SK-N-SH (cell line): ENCODE measurements at regions not wholly inside any gene's neighbourhood (a gene's known extent, or its start where the extent isn't known, plus 50 kb on each side); places are given as distances from the start of the nearest gene placed in this dataset.

Experiments used
- CTCF ChIA-PET: fragments of 300-600, 350-600 bp; formaldehyde crosslinking; extraction: SDS; loops from one replicate; lab custom pipeline; 2021; lab: Yijun Ruan, JAX
- POLR2A ChIA-PET: fragments of 350-600 bp; sonication (Branson Sonifier 250); formaldehyde crosslinking; extraction: SDS; loops from one replicate; lab custom pipeline; 2020; ENCODE audit warnings: antibody characterized with exemption, inconsistent platforms; lab: Yijun Ruan, JAX
- DNase-seq: peaks from one replicate; pipeline ENCODE4 v3.0.0; 2012
- H2AFZ ChIP-seq: fragments of 200-600 bp; sonication (generic); 2 replicates; pipeline ENCODE4 v1.8.1; 2016; ENCODE audit warnings: antibody characterized with exemption, mild to moderate bottlenecking, low read depth
- H3F3A ChIP-seq: fragments of 200-600 bp; sonication (generic); replicated peaks from 2 replicates; pipeline ENCODE3; 2016; ENCODE audit warnings: antibody characterized with exemption, mild to moderate bottlenecking; ENCODE audit not compliant: insufficient read depth
- H3K27ac ChIP-seq, 2 experiments: fragments of 200-500 bp in 1 of 2; fragments of 200-600 bp in 1 of 2; sonication (Bioruptor generic) in 1 of 2; sonication (generic), shearing (Covaris generic) in 1 of 2; 2 replicates each; pipeline versions ENCODE4 v1.5.1 to v1.6.1; 2014 to 2016; ENCODE audit warnings: low read depth in 2 of 2, inconsistent platforms in 1 of 2, low read length in 1 of 2, mild to moderate bottlenecking in 1 of 2, mixed read lengths in 1 of 2
- H3K27me3 ChIP-seq: fragments of 200-600 bp; sonication (generic), shearing (Covaris generic); 2 replicates; pipeline ENCODE4 v1.6.1; 2016; ENCODE audit warnings: mixed run types; ENCODE audit not compliant: insufficient read depth
- H3K36me3 ChIP-seq, 2 experiments: fragments of 200-500 bp in 1 of 2; fragments of 200-600 bp in 1 of 2; sonication (Bioruptor generic) in 1 of 2; sonication (generic) in 1 of 2; replicated peaks in 1 of 2; 2 replicates each; pipeline versions ENCODE3 to v1.5.1; 2014 to 2016; ENCODE audit warnings: low read length in 1 of 2, mild to moderate bottlenecking in 1 of 2; ENCODE audit not compliant: insufficient read depth in 2 of 2, control insufficient read depth in 1 of 2
- H3K4me1 ChIP-seq, 2 experiments: fragments of 200-500 bp in 1 of 2; fragments of 200-600 bp in 1 of 2; sonication (Bioruptor generic) in 1 of 2; sonication (generic), shearing (Covaris generic) in 1 of 2; 2 replicates each; pipeline versions ENCODE4 v1.5.1 to v1.6.1; 2014 to 2016; ENCODE audit warnings: low read depth in 1 of 2, low read length in 1 of 2, mixed run types in 1 of 2; ENCODE audit not compliant: insufficient read depth in 2 of 2, control insufficient read depth in 1 of 2
- H3K4me2 ChIP-seq: fragments of 200-600 bp; sonication (generic), shearing (Covaris generic); 2 replicates; pipeline ENCODE4 v1.6.1; 2017; ENCODE audit warnings: mixed run types
- H3K4me3 ChIP-seq, 2 experiments: fragments of 200-500 bp in 1 of 2; fragments of 200-600 bp in 1 of 2; sonication (Bioruptor generic) in 1 of 2; sonication (generic), shearing (Covaris generic) in 1 of 2; 2 replicates each; pipeline versions ENCODE4 v1.5.1 to v1.8.1; 2014 to 2016; ENCODE audit warnings: low read depth in 2 of 2, inconsistent platforms in 1 of 2, low read length in 1 of 2, mild to moderate bottlenecking in 1 of 2, mixed read lengths in 1 of 2, moderate library complexity in 1 of 2
- H3K79me2 ChIP-seq: fragments of 200-600 bp; sonication (generic); 2 replicates; pipeline ENCODE4 v1.8.1; 2017; ENCODE audit warnings: mild to moderate bottlenecking; ENCODE audit not compliant: insufficient read depth
- H3K9ac ChIP-seq: fragments of 200-600 bp; sonication (generic); 2 replicates; pipeline ENCODE4 v1.6.1; 2017; ENCODE audit warnings: mixed run types
- H3K9me2 ChIP-seq: fragments of 200-600 bp; sonication (generic); 2 replicates; pipeline ENCODE4 v1.6.1; 2017; ENCODE audit warnings: mixed run types
- H3K9me3 ChIP-seq: fragments of 200-600 bp; sonication (generic); 2 replicates; pipeline ENCODE4 v1.6.1; 2017; ENCODE audit warnings: mixed run types, mild to moderate bottlenecking, moderate library complexity
- H4K20me1 ChIP-seq: fragments of 200-600 bp; sonication (generic); 2 replicates; pipeline ENCODE4 v1.6.1; 2017; ENCODE audit warnings: mild to moderate bottlenecking, mixed run types; ENCODE audit not compliant: insufficient read depth
- FOXM1 ChIP-seq: IDR thresholded peaks from 2 replicates; pipeline ENCODE4 v1.4.0; 2012; ENCODE audit warnings: low read depth, mild to moderate bottlenecking
- JUND ChIP-seq: IDR thresholded peaks from 2 replicates; pipeline ENCODE4 v1.4.0; 2012
- MEF2A ChIP-seq: IDR thresholded peaks from 2 replicates; pipeline ENCODE4 v1.4.0; 2012; ENCODE audit warnings: low read depth, borderline replicate concordance
- POLR2AphosphoS5 ChIP-seq: IDR thresholded peaks from 2 replicates; pipeline ENCODE4 v1.6.1; 2012; ENCODE audit warnings: low read depth, low read length
- RCOR1 ChIP-seq: fragments of 150-350 bp; IDR thresholded peaks from 2 replicates; pipeline ENCODE4 v1.6.1; 2017; ENCODE audit warnings: antibody characterized with exemption, low read length
- SIN3A ChIP-seq: IDR thresholded peaks from 2 replicates; pipeline ENCODE4 v1.6.1; 2012; ENCODE audit warnings: low read depth, mild to moderate bottlenecking, low read length, moderate library complexity, borderline replicate concordance
- TAF1 ChIP-seq: IDR thresholded peaks from 2 replicates; pipeline ENCODE4 v1.6.1; 2012; ENCODE audit warnings: low read depth, mild to moderate bottlenecking, low read length, moderate library complexity, borderline replicate concordance
- TEAD4 ChIP-seq: IDR thresholded peaks from 2 replicates; pipeline ENCODE4 v1.4.0; 2012; ENCODE audit warnings: mild to moderate bottlenecking, borderline replicate concordance; ENCODE audit not compliant: insufficient read depth
- YY1 ChIP-seq: IDR thresholded peaks from 2 replicates; pipeline ENCODE4 v1.4.0; 2012; ENCODE audit warnings: low read depth, mild to moderate bottlenecking
- WGBS: methylation state at CpG from one replicate; pipeline ENCODE4 v1.1.6; 2017; ENCODE audit warnings: low lambda C conversion rate; 5-methylcytosine and 5-hydroxymethylcytosine counted together
- TF ChIP-seq, protein P1 (sequence below): IDR thresholded peaks from 2 replicates; pipeline ENCODE4; 2012
- TF ChIP-seq, protein P2 (sequence below): IDR thresholded peaks from 2 replicates; pipeline ENCODE4 v1.4.0; 2012; ENCODE audit warnings: low read depth
- TF ChIP-seq, protein P3 (sequence below): fragments of 150-350 bp; IDR thresholded peaks from 2 replicates; pipeline ENCODE4 v1.6.1; 2017; ENCODE audit warnings: antibody characterized with exemption, low read length, low read depth, borderline replicate concordance

DNA sequence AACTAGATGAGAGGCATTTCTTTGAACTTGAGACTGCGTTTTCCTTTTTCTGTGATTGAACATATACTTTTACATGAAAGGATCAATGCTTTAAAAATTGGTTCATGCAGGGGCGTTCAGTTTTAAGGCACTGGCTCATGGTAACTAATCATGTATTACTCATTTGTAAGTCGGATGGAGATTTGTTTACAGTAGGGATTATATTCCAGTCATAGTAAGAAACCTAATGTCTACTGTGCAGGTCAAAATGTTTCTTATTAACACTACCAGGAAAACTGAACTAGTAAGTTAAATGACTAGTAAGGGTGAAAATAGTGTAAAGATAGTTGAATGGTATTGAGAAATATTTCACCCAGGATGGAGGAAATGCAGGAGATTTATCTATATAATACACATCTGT lies 258.8 kb upstream of the GBE1 start:
- H3K9me2 ChIP-seq = no peaks in the 10 kb centered on the region
- DNase-seq = no peak

DNA sequence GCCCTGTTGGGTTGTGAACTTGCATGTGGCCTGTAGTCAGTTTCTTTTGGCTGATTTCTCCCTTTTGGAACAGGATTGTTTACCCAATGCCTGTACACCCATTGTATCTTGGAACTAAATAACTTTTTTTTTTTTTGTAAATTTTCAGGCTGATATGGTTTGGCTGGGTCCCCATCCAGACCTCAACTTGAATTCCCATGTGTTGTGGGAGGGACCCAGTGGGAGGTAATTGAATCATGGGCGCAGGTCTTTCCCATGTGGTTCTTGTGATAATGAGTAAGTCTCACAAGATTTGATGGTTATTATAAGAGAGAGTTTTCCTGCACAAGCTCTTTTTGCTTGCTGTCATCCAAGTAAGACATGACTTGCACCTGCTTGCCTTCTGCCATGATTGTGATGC lies 253.8 kb upstream of the GBE1 start:
- POLR2A ChIA-PET = no interaction called here
- Histone ChIP-seq H3K9ac (no peak overlapping the region), H3K27ac (no peak overlapping the region), H4K20me1 (no peaks in the 10 kb centered on the region), H3F3A (no peaks in the 10 kb centered on the region), H3K4me3 (no peak overlapping the region), H3K79me2 (no peaks in the 10 kb centered on the region), H3K36me3 (no peaks in the 10 kb centered on the region), H3K4me1 (no peaks in the 10 kb centered on the region), H3K4me2 (no peak overlapping the region), H3K27me3 (no peaks in the 10 kb centered on the region), H2AFZ (no peak overlapping the region), H3K9me2 (no peaks in the 10 kb centered on the region), H3K9me3 (no peaks in the 10 kb centered on the region)
- no peak for DNase-seq
- WGBS = 55% methylated on average over 1 of the region's 1 CpG
- TF ChIP-seq JUND (no peak), RCOR1 (no peak), SIN3A (no peak)
- TF ChIP-seq, protein P1, sequence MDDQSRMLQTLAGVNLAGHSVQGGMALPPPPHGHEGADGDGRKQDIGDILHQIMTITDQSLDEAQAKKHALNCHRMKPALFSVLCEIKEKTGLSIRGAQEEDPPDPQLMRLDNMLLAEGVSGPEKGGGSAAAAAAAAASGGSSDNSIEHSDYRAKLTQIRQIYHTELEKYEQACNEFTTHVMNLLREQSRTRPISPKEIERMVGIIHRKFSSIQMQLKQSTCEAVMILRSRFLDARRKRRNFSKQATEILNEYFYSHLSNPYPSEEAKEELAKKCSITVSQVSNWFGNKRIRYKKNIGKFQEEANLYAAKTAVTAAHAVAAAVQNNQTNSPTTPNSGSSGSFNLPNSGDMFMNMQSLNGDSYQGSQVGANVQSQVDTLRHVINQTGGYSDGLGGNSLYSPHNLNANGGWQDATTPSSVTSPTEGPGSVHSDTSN = no peak
- CTCF ChIA-PET = no interaction called here

More for the DNA sequence above, 258.8 kb upstream of the GBE1 start:
- ChIA-PET CTCF (no interaction called here), POLR2A (no interaction called here)
- no peaks in the 10 kb centered on the region for H3K4me1 ChIP-seq
- H2AFZ ChIP-seq = no peak overlapping the region
- no peaks in the 10 kb centered on the region for H3K79me2 ChIP-seq
- H3K4me2 ChIP-seq = no peak overlapping the region
- H4K20me1 ChIP-seq = no peaks in the 10 kb centered on the region
- no peak overlapping the region for H3K9ac ChIP-seq
- TF ChIP-seq, protein P2, sequence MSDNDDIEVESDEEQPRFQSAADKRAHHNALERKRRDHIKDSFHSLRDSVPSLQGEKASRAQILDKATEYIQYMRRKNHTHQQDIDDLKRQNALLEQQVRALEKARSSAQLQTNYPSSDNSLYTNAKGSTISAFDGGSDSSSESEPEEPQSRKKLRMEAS = no peak
- TF ChIP-seq YY1 (no peak), TAF1 (no peak), MEF2A (no peak), POLR2AphosphoS5 (no peak), TEAD4 (no peak), RCOR1 (no peak), FOXM1 (no peak)
- TF ChIP-seq, protein P3, sequence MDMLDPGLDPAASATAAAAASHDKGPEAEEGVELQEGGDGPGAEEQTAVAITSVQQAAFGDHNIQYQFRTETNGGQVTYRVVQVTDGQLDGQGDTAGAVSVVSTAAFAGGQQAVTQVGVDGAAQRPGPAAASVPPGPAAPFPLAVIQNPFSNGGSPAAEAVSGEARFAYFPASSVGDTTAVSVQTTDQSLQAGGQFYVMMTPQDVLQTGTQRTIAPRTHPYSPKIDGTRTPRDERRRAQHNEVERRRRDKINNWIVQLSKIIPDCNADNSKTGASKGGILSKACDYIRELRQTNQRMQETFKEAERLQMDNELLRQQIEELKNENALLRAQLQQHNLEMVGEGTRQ = no peak
- H3K27ac ChIP-seq = no peak overlapping the region
- H3K9me3 ChIP-seq = no peaks in the 10 kb centered on the region
- WGBS = 36% methylated on average over 3 of the region's 3 CpGs
- H3K4me3 ChIP-seq = no peak overlapping the region
- H3K36me3 ChIP-seq = no peaks in the 10 kb centered on the region
- no peaks in the 10 kb centered on the region for H3F3A ChIP-seq
- H3K27me3 ChIP-seq = no peaks in the 10 kb centered on the region
